GM23338 (cell line): ENCODE measurements at regions not wholly inside any gene's neighbourhood (a gene's known extent, or its start where the extent isn't known, plus 50 kb on each side); places are given as distances from the start of the nearest gene placed in this dataset.

Source experiments
- CREB1 ChIP-seq: fragments of 250-450 bp; sonication (Bioruptor Pico); IDR thresholded peaks from 2 replicates; pipeline ENCODE4 v1.5.0; 2020; ENCODE audit warnings: low read depth, mild to moderate bottlenecking, moderate library complexity
- EZH2 ChIP-seq: fragments of 200-600 bp; sonication (generic); IDR thresholded peaks from one replicate; pipeline ENCODE4 v1.8.0; 2017; ENCODE audit warnings: antibody characterized with exemption, mild to moderate bottlenecking, low read depth; ENCODE audit not compliant: unreplicated experiment
- EZH2phosphoT487 ChIP-seq: fragments of 200-600 bp; sonication (generic); IDR thresholded peaks from one replicate; pipeline ENCODE4 v1.8.1; 2018; ENCODE audit warnings: antibody characterized with exemption; ENCODE audit not compliant: unreplicated experiment
- JUNB ChIP-seq: IDR thresholded peaks from one replicate; pipeline ENCODE4 v1.6.1; 2016; ENCODE audit warnings: antibody characterized with exemption; ENCODE audit not compliant: unreplicated experiment
- POLR2AphosphoS5 ChIP-seq: IDR thresholded peaks from 2 replicates; pipeline ENCODE4 v1.6.1; 2016; ENCODE audit warnings: antibody characterized with exemption, low read depth
- STAT1 ChIP-seq: IDR thresholded peaks from one replicate; pipeline ENCODE4 v1.6.1; 2016; ENCODE audit warnings: antibody characterized with exemption; ENCODE audit not compliant: unreplicated experiment
- ZNF114 ChIP-seq: fragments of 250-450 bp; sonication (Bioruptor Pico); IDR thresholded peaks from 2 replicates; pipeline ENCODE4 v1.5.0; 2020; ENCODE audit warnings: mild to moderate bottlenecking, moderate library complexity
- TF ChIP-seq, protein P1 (sequence below), 2 experiments: fragments of 200-600 bp in 1 of 2; sonication (generic) in 1 of 2; conservative IDR thresholded peaks; 2 replicates each; pipeline versions ENCODE4 v1.5.1 to v1.6.1; 2016 to 2017; ENCODE audit warnings: antibody characterized with exemption in 2 of 2, low read depth in 2 of 2, mild to moderate bottlenecking in 2 of 2, moderate library complexity in 1 of 2
- TF ChIP-seq, protein P2 (sequence below): IDR thresholded peaks from one replicate; pipeline ENCODE4 v1.6.1; 2018; ENCODE audit warnings: antibody characterized with exemption; ENCODE audit not compliant: unreplicated experiment
- TF ChIP-seq, protein P3 (sequence below): IDR thresholded peaks from 2 replicates; pipeline ENCODE4 v1.6.1; 2016; ENCODE audit warnings: antibody characterized with exemption

DNA sequence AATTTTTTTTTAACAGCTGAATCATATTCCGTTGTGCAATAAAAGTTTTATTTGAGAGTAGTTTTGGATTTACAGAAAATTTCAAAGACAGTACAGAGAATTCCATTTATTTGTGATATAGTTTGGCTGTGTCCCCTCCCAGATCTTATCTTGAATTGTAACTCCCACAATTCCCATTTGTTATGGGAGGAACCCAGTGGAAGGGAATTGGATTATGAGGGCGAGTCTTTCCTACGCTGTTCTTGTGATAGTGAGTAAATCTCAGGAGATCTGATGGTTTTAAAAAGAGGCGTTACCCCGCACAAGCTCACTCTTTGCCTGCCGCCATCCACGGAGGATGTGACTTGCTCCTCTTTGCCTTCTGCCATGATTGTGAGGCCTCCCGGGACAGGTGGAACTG is 228.0 kb upstream of the MAGI2 start:
- TF ChIP-seq EZH2, result no peak
- TF ChIP-seq, protein P1, sequence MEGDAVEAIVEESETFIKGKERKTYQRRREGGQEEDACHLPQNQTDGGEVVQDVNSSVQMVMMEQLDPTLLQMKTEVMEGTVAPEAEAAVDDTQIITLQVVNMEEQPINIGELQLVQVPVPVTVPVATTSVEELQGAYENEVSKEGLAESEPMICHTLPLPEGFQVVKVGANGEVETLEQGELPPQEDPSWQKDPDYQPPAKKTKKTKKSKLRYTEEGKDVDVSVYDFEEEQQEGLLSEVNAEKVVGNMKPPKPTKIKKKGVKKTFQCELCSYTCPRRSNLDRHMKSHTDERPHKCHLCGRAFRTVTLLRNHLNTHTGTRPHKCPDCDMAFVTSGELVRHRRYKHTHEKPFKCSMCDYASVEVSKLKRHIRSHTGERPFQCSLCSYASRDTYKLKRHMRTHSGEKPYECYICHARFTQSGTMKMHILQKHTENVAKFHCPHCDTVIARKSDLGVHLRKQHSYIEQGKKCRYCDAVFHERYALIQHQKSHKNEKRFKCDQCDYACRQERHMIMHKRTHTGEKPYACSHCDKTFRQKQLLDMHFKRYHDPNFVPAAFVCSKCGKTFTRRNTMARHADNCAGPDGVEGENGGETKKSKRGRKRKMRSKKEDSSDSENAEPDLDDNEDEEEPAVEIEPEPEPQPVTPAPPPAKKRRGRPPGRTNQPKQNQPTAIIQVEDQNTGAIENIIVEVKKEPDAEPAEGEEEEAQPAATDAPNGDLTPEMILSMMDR (conservative IDR thresholded peaks at IDR 0.05; ENCODE audit: low read depth in 2 of 2), result no peak
- TF ChIP-seq, protein P2, sequence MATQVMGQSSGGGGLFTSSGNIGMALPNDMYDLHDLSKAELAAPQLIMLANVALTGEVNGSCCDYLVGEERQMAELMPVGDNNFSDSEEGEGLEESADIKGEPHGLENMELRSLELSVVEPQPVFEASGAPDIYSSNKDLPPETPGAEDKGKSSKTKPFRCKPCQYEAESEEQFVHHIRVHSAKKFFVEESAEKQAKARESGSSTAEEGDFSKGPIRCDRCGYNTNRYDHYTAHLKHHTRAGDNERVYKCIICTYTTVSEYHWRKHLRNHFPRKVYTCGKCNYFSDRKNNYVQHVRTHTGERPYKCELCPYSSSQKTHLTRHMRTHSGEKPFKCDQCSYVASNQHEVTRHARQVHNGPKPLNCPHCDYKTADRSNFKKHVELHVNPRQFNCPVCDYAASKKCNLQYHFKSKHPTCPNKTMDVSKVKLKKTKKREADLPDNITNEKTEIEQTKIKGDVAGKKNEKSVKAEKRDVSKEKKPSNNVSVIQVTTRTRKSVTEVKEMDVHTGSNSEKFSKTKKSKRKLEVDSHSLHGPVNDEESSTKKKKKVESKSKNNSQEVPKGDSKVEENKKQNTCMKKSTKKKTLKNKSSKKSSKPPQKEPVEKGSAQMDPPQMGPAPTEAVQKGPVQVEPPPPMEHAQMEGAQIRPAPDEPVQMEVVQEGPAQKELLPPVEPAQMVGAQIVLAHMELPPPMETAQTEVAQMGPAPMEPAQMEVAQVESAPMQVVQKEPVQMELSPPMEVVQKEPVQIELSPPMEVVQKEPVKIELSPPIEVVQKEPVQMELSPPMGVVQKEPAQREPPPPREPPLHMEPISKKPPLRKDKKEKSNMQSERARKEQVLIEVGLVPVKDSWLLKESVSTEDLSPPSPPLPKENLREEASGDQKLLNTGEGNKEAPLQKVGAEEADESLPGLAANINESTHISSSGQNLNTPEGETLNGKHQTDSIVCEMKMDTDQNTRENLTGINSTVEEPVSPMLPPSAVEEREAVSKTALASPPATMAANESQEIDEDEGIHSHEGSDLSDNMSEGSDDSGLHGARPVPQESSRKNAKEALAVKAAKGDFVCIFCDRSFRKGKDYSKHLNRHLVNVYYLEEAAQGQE, result no peak
- no peak for TF ChIP-seq CREB1 (CRISPR knock-in tag)
- TF ChIP-seq POLR2AphosphoS5, result no peak
- no peak for TF ChIP-seq JUNB
- TF ChIP-seq ZNF114, result no peak
- TF ChIP-seq EZH2phosphoT487, result no peak
- no peak for TF ChIP-seq STAT1
- TF ChIP-seq, protein P3, sequence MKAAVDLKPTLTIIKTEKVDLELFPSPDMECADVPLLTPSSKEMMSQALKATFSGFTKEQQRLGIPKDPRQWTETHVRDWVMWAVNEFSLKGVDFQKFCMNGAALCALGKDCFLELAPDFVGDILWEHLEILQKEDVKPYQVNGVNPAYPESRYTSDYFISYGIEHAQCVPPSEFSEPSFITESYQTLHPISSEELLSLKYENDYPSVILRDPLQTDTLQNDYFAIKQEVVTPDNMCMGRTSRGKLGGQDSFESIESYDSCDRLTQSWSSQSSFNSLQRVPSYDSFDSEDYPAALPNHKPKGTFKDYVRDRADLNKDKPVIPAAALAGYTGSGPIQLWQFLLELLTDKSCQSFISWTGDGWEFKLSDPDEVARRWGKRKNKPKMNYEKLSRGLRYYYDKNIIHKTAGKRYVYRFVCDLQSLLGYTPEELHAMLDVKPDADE, result no peak
